Kidney epithelial cell (primary cell): ENCODE measurements at regions not wholly inside any gene's neighbourhood (a gene's known extent, or its start where the extent isn't known, plus 50 kb on each side); places are given as distances from the start of the nearest gene placed in this dataset.

Source experiments
- DNase-seq: peaks from one replicate; pipeline ENCODE4 v3.0.0-alpha.2; 2010; ENCODE audit warnings: low read depth
- H3K27me3 ChIP-seq: 2 replicates; pipeline ENCODE4 v1.6.0; 2011; ENCODE audit warnings: low read length; ENCODE audit not compliant: control insufficient read depth, insufficient read depth
- H3K36me3 ChIP-seq: 2 replicates; pipeline ENCODE4 v1.5.1; 2011; ENCODE audit warnings: low read length; ENCODE audit not compliant: control insufficient read depth, insufficient read depth
- H3K4me3 ChIP-seq: 2 replicates; pipeline ENCODE4 v1.5.1; 2011; ENCODE audit warnings: low read depth, mild to moderate bottlenecking, control low read depth, low read length
- TF ChIP-seq, protein P1 (sequence below): IDR thresholded peaks from 2 replicates; pipeline ENCODE4 v1.5.1; 2011; ENCODE audit warnings: mild to moderate bottlenecking, moderate library complexity, low read length, control low read depth, inconsistent platforms; ENCODE audit not compliant: insufficient read depth, poor library complexity, severe bottlenecking

DNA sequence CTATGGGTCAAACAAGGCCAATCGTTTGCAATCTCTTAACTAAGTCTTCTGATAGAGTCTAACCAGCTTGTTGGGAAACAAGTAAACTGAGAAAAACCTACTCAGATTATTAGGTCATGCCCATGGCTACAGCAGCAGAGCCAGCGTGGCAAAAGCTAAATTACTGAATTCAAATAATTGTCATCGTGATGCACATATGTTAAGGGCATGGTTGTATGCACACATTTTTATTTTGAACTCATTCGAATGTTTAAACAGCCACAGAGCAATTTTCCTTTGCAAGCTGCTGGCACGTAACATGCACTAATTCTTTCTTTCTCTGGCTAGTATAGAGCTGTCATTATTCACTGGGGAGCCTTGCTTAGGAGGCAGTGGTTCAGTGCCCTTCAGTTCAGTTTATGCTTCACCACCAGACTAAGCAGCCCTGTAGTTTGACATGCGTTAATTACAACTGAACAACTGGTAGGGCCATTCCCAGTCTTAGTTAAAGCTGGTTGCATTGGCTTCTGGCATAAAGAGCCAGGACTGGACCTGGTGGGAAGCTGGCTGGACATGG, 396.4 kb downstream of the METTL15 start:
- H3K36me3 ChIP-seq, result no peaks in the 10 kb centered on the region
- no peak overlapping the region for H3K4me3 ChIP-seq
- TF ChIP-seq, protein P1, sequence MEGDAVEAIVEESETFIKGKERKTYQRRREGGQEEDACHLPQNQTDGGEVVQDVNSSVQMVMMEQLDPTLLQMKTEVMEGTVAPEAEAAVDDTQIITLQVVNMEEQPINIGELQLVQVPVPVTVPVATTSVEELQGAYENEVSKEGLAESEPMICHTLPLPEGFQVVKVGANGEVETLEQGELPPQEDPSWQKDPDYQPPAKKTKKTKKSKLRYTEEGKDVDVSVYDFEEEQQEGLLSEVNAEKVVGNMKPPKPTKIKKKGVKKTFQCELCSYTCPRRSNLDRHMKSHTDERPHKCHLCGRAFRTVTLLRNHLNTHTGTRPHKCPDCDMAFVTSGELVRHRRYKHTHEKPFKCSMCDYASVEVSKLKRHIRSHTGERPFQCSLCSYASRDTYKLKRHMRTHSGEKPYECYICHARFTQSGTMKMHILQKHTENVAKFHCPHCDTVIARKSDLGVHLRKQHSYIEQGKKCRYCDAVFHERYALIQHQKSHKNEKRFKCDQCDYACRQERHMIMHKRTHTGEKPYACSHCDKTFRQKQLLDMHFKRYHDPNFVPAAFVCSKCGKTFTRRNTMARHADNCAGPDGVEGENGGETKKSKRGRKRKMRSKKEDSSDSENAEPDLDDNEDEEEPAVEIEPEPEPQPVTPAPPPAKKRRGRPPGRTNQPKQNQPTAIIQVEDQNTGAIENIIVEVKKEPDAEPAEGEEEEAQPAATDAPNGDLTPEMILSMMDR, result no peak
- no peaks in the 10 kb centered on the region for H3K27me3 ChIP-seq
- DNase-seq, result no peak

DNA sequence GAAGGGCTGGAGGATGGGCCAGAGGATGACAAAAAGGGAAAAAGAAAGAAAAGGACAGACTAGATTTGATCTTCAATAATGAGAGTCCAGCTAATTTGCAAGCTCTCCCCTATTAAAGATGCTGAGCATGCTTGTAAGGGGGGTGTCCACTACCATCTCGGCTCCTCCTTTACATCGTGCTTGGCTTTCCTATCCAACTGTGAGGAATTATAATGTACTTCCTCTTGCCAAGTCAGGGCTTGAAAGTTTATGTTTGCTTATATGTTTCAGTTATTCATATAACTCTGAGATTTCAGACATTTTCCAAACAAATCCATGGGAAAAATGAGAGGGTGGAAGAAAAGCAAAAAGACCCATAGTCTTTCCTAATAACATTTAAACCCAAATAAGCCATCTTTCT, 387.1 kb downstream of the METTL15 start:
- H3K27me3 ChIP-seq, result no peaks in the 10 kb centered on the region
- H3K36me3 ChIP-seq, result no peaks in the 10 kb centered on the region
- DNase-seq, result no peak
- no peak overlapping the region for H3K4me3 ChIP-seq
- TF ChIP-seq, protein P1, result no peak

DNA sequence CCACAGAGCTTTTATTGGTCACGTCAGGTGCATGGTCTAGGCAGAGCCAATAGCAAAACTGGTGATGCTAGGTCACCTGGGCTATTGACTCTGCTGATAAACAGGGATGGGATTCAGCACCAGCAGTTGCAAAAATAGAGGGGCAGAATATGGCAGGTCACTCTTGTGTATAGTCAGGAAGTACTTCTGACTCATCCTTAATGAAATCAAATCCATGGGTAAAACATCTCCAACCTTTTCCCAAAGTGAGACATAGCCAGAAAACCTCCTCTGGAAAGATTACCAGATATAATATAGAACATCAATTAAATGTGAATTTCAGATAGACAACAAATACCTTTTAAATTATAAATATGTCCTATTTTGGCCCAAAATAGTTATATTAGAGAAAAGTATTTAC, 383.2 kb downstream of the METTL15 start:
- Histone ChIP-seq H3K4me3 (no peak overlapping the region), H3K36me3 (no peaks in the 10 kb centered on the region), H3K27me3 (no peaks in the 10 kb centered on the region)
- DNase-seq, result no peak
- TF ChIP-seq, protein P1, result no peak

DNA sequence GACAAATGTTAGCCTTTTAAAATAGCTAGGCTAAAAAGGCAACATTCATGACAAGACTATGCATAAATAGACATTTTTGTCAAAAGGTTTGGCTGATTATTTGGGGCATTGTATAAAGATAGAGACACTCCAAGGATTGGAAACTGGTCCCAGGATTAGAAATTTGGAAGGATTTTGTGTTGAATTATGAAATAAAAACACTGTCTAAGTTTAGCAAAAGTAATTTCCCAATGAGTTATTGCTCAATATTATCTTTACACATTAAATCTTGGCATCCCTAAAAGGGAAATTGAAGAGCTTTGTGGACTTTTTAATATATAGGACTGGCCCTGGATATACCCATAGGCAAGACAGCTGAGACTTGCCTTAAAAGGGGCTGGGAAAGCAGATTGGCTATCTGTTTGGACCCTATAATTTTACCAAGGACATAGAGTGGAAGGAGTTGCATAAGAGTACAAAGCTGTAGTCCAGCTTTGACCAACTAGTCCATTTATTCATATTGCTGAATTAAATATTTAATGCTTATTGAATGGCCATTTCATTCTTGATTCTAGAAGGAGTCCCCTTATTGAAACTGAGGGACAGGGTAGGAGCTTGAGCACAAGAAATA, 382.7 kb downstream of the METTL15 start:
- no peaks in the 10 kb centered on the region for H3K36me3 ChIP-seq
- TF ChIP-seq, protein P1, result no peak
- DNase-seq, result no peak
- no peak overlapping the region for H3K4me3 ChIP-seq
- H3K27me3 ChIP-seq, result no peaks in the 10 kb centered on the region

DNA sequence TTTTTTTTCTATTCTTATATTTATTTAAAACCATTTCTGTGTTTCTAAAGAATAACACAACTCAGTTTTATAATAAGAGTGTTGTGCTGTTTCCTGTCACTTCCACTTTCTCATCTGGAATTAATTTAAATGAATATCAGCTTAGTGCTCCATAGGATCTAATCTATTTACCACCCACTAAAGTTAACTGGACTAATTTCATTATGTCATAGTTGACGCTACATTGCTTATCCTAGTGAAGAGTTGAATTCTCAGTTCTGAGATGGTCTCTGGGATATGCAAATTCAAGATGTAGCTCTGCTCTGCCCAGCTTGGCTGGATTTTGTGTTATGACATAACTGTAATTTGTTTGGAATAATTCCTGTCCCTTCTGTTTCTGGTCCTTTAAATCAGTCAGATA, 380.1 kb downstream of the METTL15 start:
- Histone ChIP-seq H3K36me3 (no peaks in the 10 kb centered on the region), H3K27me3 (no peaks in the 10 kb centered on the region), H3K4me3 (no peak overlapping the region)
- DNase-seq, result no peak
- TF ChIP-seq, protein P1, result no peak
